ENCODE measurements at regions not wholly inside any gene's neighbourhood (a gene's known extent, or its start where the extent isn't known, plus 50 kb on each side); places are given as distances from the start of the nearest gene placed in this dataset.

DNA sequence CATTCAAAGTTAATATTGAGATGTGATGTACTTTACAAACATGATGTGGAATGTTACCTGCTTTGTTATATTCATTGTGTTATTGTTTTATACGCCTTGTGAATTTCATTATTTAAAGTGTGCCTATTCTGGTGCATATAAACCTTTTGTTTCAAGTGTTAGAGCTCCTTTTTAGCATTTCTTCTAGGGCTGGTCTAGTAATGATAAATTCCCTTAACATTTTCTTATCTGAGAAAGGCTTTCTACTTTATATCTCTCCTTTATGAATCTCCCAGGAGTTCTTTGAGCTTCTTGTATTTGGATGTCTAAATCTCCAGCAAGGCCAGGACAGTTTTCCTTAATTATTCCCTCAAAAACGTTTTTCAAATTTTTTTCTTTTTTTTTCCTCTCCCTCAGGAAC is 1005.6 kb downstream of the IGSF11 start:
- TF ChIP-seq CTCF (IDR thresholded peaks at IDR 0.05; ENCODE audit: low read depth, low read length) = no peak
- no peak overlapping the region for H3K4me3 ChIP-seq (ENCODE audit: low read depth, low read length)

GRCh38 chr3:118036215-118036614 is 998.4 kb downstream of the IGSF11 start:
- no peak for TF ChIP-seq CTCF (IDR thresholded peaks at IDR 0.05; ENCODE audit: low read depth, low read length)
- no peak overlapping the region for H3K4me3 ChIP-seq (ENCODE audit: low read depth, low read length)

GRCh38 chr3:118055381-118055780 is 979.3 kb downstream of the IGSF11 start:
- no peak overlapping the region for H3K4me3 ChIP-seq (ENCODE audit: low read depth, low read length)
- TF ChIP-seq CTCF (IDR thresholded peaks at IDR 0.05; ENCODE audit: low read depth, low read length) = no peak

DNA sequence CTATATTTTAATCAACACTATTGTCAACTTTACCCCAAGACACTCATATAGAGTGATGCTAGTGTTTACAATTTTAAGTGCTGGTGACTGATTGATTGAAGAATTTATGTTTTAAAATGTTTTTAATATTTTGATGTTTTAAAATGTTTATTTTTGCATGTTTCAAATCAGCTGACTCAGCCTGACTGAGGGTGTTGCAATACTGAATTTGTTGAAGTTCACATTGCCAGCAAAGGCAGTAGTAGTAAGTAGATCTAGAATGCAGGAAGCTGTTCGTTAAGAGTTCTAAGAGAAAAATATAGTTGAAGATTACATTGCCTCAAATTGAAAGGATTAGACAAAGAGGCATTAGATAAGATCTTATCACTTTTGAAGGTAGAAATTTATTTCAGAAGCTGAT is 977.6 kb downstream of the IGSF11 start:
- no peak for TF ChIP-seq CTCF (IDR thresholded peaks at IDR 0.05; ENCODE audit: low read depth, low read length)
- H3K4me3 ChIP-seq (ENCODE audit: low read depth, low read length) = no peak overlapping the region

DNA sequence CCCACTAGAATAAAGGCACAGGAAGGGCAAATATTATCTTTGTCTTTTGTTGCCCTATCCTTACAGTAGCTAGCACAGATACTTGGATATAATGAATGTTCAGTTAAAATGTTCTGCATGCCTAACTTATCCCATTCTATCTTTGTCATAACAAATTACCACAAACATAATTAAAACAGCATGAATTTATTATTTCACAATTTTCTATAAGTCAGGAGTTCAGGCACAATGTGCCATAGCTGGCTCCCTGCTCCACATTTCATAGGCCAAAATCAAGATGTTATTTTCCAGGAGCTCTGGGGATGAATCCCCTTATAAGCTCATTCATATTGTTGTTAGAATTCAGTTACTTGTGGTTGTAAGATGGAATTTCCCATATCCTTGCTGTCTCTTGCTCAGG is 975.5 kb downstream of the IGSF11 start:
- no peak overlapping the region for H3K4me3 ChIP-seq (ENCODE audit: low read depth, low read length)
- no peak for TF ChIP-seq CTCF (IDR thresholded peaks at IDR 0.05; ENCODE audit: low read depth, low read length)

DNA sequence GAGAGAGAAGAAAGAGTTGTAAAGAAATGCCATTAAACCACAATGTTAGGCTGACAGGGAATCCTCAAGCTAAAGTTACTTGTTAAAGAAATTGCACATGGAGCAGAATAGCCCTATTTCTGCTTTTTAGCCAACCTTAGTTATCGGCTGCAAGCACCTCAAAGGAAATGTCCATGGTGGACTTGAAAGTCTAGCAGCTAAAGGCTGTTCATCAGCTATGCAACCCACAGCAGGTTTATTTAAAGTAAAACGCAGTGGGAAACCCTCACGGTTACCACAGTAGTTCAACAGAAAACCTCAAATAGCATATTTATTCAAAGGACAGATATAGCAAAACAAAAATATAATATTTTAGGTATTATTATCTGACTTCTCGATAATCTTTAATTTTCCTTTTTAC is 967.2 kb downstream of the IGSF11 start:
- TF ChIP-seq CTCF (IDR thresholded peaks at IDR 0.05; ENCODE audit: low read depth, low read length) = no peak
- no peak overlapping the region for H3K4me3 ChIP-seq (ENCODE audit: low read depth, low read length)

DNA sequence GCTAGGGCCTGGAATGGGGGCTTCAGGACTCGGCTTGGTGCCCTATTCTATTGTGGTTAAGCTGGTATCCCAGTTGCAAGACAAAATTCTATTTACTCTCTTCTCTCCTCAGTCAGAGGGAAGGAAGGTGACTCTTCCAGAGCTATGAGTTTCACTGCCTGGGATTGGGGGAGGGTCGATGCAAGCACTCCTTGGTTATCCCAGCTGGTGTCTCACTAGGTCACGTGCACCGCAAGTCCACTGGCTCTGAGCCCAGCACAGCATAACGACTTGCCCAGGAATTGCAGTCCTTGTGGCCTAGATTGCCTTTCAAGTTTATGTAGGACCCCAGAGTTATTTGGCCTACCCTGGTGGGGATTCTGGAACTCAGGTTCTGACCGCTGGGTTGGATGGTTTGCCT is 958.8 kb downstream of the IGSF11 start:
- no peak for TF ChIP-seq CTCF (IDR thresholded peaks at IDR 0.05; ENCODE audit: low read depth, low read length)

More for the DNA sequence above, 958.8 kb downstream of the IGSF11 start:
- H3K4me3 ChIP-seq (ENCODE audit: low read depth, low read length) = no peak overlapping the region

Data from WI38 (cell line).